Common myeloid progenitor, CD34-positive (primary cell): ENCODE measurements at regions not wholly inside any gene's neighbourhood (a gene's known extent, or its start where the extent isn't known, plus 50 kb on each side); places are given as distances from the start of the nearest gene placed in this dataset.
"Not testable (repeated sequence)": the region's sequence is repeated elsewhere in the genome, so short reads cannot be mapped to it uniquely, and the experiment has no call there.

Source experiments
- CTCF ChIA-PET: fragments of 350-600 bp; sonication (Branson Sonifier 250); formaldehyde crosslinking; loops from one replicate; lab custom pipeline; 2021; ENCODE audit warnings: antibody characterized with exemption; lab: Charles Lee
- POLR2A ChIA-PET: fragments of 350-600 bp; sonication (Branson Sonifier 250); formaldehyde crosslinking; loops from one replicate; lab custom pipeline; 2021; ENCODE audit warnings: antibody characterized with exemption; lab: Charles Lee
- DNase-seq, 3 donors: peaks; one replicate each; pipeline versions ENCODE4 v3.0.0 to v3.0.0-alpha.2; 2013
- H3K27ac ChIP-seq, 2 experiments: 1 replicate in 1 of 2; 2 replicates in 1 of 2; pipeline ENCODE4 v1.7.0; 2013; ENCODE audit warnings: inconsistent platforms in 2 of 2, low read length in 2 of 2, mild to moderate bottlenecking in 2 of 2, low read depth in 1 of 2, moderate library complexity in 1 of 2; ENCODE audit not compliant: severe bottlenecking in 2 of 2, insufficient read depth in 1 of 2, poor library complexity in 1 of 2
- H3K27me3 ChIP-seq, 5 experiments: replicated peaks in 2 of 5; 1 replicate in 3 of 5; 2 replicates in 2 of 5; pipeline versions ENCODE4 v1.6.1 to v1.7.0; 2013; ENCODE audit warnings: low read length in 4 of 5, mild to moderate bottlenecking in 2 of 5, moderate library complexity in 2 of 5, inconsistent platforms in 1 of 5; ENCODE audit not compliant: insufficient read depth in 5 of 5, control insufficient read depth in 4 of 5
- H3K36me3 ChIP-seq, 4 experiments: 1 replicate in 2 of 4; 2 replicates in 2 of 4; pipeline versions ENCODE4 v1.6.1 to v1.7.0; 2013; ENCODE audit warnings: low read length in 3 of 4, control low read depth in 1 of 4, mild to moderate bottlenecking in 1 of 4; ENCODE audit not compliant: control insufficient read depth in 4 of 4, insufficient read depth in 4 of 4
- H3K4me1 ChIP-seq, 4 experiments: 1 replicate in 3 of 4; 2 replicates in 1 of 4; pipeline versions ENCODE4 v1.6.1 to v1.7.1; 2013; ENCODE audit warnings: low read length in 3 of 4, mild to moderate bottlenecking in 3 of 4, control low read depth in 1 of 4, inconsistent platforms in 1 of 4, moderate library complexity in 1 of 4; ENCODE audit not compliant: control insufficient read depth in 4 of 4, insufficient read depth in 4 of 4; ENCODE audit errors: control extremely low read depth in 1 of 4
- H3K4me3 ChIP-seq, 7 experiments: 1 replicate in 4 of 7; 2 replicates in 3 of 7; pipeline versions ENCODE4 v1.5.1 to v1.7.0; 2013; ENCODE audit warnings: mild to moderate bottlenecking in 7 of 7, low read length in 6 of 7, moderate library complexity in 6 of 7, inconsistent platforms in 2 of 7, low read depth in 2 of 7, control low read depth in 1 of 7; ENCODE audit not compliant: insufficient read depth in 4 of 7, control insufficient read depth in 1 of 7; ENCODE audit errors: extremely low read depth in 1 of 7
- H3K9me3 ChIP-seq, 5 experiments: 1 replicate in 4 of 5; 2 replicates in 1 of 5; pipeline versions ENCODE4 v1.6.1 to v1.7.1; 2013; ENCODE audit warnings: low read length in 4 of 5, mild to moderate bottlenecking in 2 of 5, inconsistent platforms in 1 of 5, low read depth in 1 of 5, moderate library complexity in 1 of 5; ENCODE audit not compliant: control insufficient read depth in 4 of 5, insufficient read depth in 2 of 5; ENCODE audit errors: control extremely low read depth in 1 of 5
- WGBS: methylation state at CpG from one replicate; pipeline ENCODE4 v1.1.5; 2013; ENCODE audit not compliant: insufficient coverage; 5-methylcytosine and 5-hydroxymethylcytosine counted together

DNA sequence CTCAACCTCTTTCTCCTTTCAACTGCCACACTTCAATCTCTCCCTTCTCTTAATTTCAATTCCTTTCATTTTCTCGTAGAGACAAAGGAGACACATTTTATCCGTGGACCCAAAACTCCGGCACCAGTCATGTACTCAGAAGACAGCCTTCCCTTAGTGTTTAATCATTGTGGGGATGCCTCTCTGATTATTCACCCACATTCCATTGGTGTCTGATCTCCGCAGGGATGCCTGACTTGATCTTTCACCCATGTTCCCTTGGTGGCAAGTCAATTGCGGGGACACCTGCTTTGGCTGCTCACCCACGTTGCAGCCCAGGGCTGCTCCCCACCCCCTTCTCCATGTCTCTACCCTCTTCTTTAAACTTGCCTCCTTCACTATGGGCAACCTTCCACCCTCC lies 103.5 kb upstream of the PLSCR4 start:
- H3K4me3 ChIP-seq, CTCF ChIA-PET, H3K27me3 ChIP-seq, DNase-seq, POLR2A ChIA-PET, H3K36me3 ChIP-seq, H3K27ac ChIP-seq, H3K9me3 ChIP-seq, H3K4me1 ChIP-seq: not testable (repeated sequence)
- WGBS = 88% methylated on average over 3 of the region's 6 CpGs

- no peak overlapping the region for H3K27ac ChIP-seq
- no peaks in the 10 kb centered on the region for H3K4me1 ChIP-seq
- no CpG with 5 or more reads among the region's 2 CpGs for WGBS
- no peak overlapping the region for H3K4me3 ChIP-seq
- H3K36me3 ChIP-seq = no peaks in the 10 kb centered on the region
- no peak for DNase-seq
- H3K9me3 ChIP-seq = no peaks in the 10 kb centered on the region
- ChIA-PET POLR2A (no interaction called here), CTCF (no interaction called here)
- no peaks in the 10 kb centered on the region for H3K27me3 ChIP-seq
Measured at GRCh38 chr3:146350852-146351251, 99.9 kb upstream of the PLSCR4 start.

DNA sequence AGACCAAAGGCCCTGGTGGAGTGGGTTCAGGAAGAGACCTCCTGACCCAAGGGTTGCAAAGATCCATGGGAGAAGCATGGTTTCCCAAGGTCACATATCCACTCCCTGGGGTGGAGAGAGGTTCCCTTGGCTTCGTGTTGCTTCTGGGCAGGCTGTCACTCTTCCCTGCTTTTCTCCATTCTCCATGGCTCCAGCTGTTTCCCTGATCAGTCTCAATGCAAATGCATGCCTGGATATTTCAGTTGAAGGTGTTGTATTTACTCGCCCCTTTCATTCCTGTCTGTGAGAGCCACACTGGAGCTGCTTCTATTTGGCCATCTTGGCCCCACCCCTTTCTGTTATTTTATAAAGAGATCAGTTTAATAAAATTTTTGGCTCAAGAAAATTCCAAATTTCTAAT lies 95.0 kb upstream of the PLSCR4 start:
- no peaks in the 10 kb centered on the region for H3K4me1 ChIP-seq
- no peak for DNase-seq

DNA sequence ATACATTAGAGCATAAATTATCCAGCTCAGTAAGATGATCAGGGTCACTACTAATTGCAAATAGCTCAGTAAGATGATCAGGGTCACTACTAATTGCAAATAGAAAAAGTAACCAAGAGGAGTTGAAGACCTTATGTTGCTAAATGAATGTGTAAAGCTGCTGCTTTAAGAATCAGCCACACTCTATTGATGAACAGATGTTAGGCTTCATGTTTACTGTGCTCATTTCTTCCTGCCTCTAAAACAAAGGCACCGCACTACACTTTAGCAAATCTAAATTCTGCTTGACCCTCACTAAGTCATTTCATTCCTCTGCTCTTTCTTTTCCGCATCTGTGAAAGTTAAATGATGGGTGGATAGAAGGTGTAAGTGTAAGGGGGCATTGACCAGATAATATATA lies 92.6 kb upstream of the PLSCR4 start:
- Histone ChIP-seq H3K9me3 (no peaks in the 10 kb centered on the region), H3K4me1 (no peaks in the 10 kb centered on the region), H3K4me3 (no peak overlapping the region), H3K27ac (no peak overlapping the region), H3K27me3 (no peaks in the 10 kb centered on the region), H3K36me3 (no peaks in the 10 kb centered on the region)
- no peak for DNase-seq
- no CpG with 5 or more reads among the region's 2 CpGs for WGBS
- CTCF ChIA-PET = interaction anchor here (1.0 kb wide), 1 partner anchor 17 kb away, joined by 3 read pairs; no protein-coding TSS in a partner anchor
- POLR2A ChIA-PET = no interaction called here

More for the DNA sequence above, 95.0 kb upstream of the PLSCR4 start:
- CTCF ChIA-PET = no interaction called here
- Histone ChIP-seq H3K9me3 (no peaks in the 10 kb centered on the region), H3K4me3 (no peak overlapping the region), H3K36me3 (no peaks in the 10 kb centered on the region), H3K27ac (no peak overlapping the region), H3K27me3 (no peaks in the 10 kb centered on the region)
- WGBS = 100% methylated on average over 1 of the region's 2 CpGs
- POLR2A ChIA-PET = no interaction called here

DNA sequence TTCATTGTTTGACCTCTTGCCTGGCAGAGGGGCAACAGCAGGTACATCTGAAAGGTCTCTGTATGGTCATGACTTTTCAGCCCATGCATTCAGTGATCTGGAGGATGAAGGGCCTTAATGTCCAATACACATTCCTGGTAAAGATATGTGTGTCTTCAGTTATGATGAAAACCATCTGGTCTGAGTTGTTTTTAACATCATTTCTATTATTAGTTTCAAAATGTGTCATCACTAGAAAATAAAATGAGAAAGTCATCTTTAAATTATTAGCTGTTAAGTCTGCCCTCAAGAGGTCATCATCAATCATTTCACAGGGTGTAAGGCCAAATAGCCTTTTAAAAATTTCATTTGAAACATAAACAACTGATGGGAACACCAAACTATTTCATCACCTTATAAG lies 92.1 kb upstream of the PLSCR4 start:
- Histone ChIP-seq H3K4me3 (no peak overlapping the region), H3K27me3 (no peaks in the 10 kb centered on the region), H3K9me3 (no peaks in the 10 kb centered on the region), H3K4me1 (no peaks in the 10 kb centered on the region), H3K36me3 (no peaks in the 10 kb centered on the region), H3K27ac (no peak overlapping the region)
- ChIA-PET POLR2A (no interaction called here), CTCF (interaction anchor here (1.0 kb wide), 1 partner anchor 16 kb away, joined by 3 read pairs; no protein-coding TSS in a partner anchor)
- DNase-seq = no peak

- Histone ChIP-seq H3K27me3 (no peaks in the 10 kb centered on the region), H3K36me3 (no peaks in the 10 kb centered on the region), H3K9me3 (no peaks in the 10 kb centered on the region), H3K27ac (no peak overlapping the region), H3K4me1 (no peaks in the 10 kb centered on the region), H3K4me3 (no peak overlapping the region)
- ChIA-PET POLR2A (no interaction called here), CTCF (no interaction called here)
- WGBS = 98% methylated on average over 6 of the region's 7 CpGs
- DNase-seq = no peak
Measured at GRCh38 chr3:146339349-146339748, 88.4 kb upstream of the PLSCR4 start.

GRCh38 chr3:146337991-146338390 lies 87.1 kb upstream of the PLSCR4 start:
- no peak overlapping the region for H3K4me3 ChIP-seq
- ChIA-PET CTCF (no interaction called here), POLR2A (no interaction called here)
- no peaks in the 10 kb centered on the region for H3K36me3 ChIP-seq
- H3K27ac ChIP-seq = no peak overlapping the region
- DNase-seq = no peak
- H3K27me3 ChIP-seq = no peaks in the 10 kb centered on the region
- H3K9me3 ChIP-seq = no peaks in the 10 kb centered on the region
- 97% methylated on average over 4 of the region's 7 CpGs for WGBS
- H3K4me1 ChIP-seq = no peaks in the 10 kb centered on the region
